Hematopoietic multipotent progenitor cell treated with erythropoietin and hydrocortisone succinate and interleukin-3 and kit ligand, for 8 days (in vitro differentiated cells): ENCODE measurements at regions not wholly inside any gene's neighbourhood (a gene's known extent, or its start where the extent isn't known, plus 50 kb on each side); places are given as distances from the start of the nearest gene placed in this dataset.
"Not testable (repeated sequence)": the region's sequence is repeated elsewhere in the genome, so short reads cannot be mapped to it uniquely, and the experiment has no call there.

Experiments
- DNase-seq: peaks from one replicate; pipeline ENCODE4 v3.0.0-alpha.2; 2015

GRCh38 chr5:89374818-89375521 lies 492.0 kb upstream of the MEF2C start:
- no peak for DNase-seq

GRCh38 chr5:89374144-89374784 lies 491.3 kb upstream of the MEF2C start:
- no peak for DNase-seq

- DNase-seq, result no peak
These were observed 489.2 kb upstream of the MEF2C start for GRCh38 chr5:89372176-89372575.

DNA sequence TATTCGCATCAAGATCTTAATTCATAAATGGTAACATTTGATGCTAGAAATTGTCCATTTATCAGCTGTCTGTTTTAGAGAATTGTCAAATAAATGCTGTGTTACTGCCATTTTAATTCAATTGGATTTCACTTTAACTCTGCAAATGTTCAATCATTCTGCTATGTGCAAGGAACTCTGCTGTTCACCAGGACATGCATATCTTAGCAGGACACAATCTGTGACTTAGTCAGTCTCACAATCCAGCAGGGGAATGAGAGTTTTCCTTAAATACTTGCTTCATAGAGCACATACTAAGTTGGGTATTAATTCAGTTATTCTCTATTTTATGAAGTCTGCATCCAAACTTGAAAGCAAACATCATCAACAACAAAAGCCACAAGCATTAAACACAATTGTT lies 488.7 kb upstream of the MEF2C start:
- DNase-seq, result no peak

- no peak for DNase-seq
These were observed 476.1 kb upstream of the MEF2C start for GRCh38 chr5:89359046-89359445.

DNA sequence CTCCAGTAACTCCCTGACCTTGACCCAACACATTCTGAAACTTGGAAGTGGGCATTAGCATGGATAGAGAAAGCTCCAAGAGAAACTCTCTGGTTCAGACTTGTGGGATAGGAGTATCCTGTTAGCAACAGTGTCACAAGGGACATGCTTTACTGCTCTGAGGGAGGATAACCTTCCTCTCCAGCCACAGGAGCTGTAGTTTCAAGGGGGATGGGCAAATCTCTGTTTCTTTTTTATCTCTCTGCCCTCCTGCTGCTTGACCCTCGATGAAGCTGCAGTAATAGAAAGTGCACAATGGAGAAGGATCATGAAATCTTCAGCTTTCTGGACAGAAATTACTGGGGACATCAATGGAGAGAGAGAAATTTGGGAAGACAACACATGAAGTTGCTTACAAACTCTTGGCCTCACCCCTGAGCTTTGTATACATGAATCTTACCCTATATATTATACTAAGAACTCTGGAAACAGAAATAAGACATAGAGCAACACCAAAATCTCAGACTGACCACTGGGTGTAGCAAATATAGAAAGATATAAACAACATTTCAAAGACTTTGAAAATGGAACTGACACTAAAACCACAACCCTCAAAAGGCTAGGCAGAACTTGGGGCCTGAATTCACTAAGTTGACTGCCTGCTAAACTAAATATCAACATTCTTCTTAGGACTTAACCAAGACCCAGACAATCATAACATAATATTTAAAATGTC lies 471.0 kb upstream of the MEF2C start:
- no peak for DNase-seq

DNA sequence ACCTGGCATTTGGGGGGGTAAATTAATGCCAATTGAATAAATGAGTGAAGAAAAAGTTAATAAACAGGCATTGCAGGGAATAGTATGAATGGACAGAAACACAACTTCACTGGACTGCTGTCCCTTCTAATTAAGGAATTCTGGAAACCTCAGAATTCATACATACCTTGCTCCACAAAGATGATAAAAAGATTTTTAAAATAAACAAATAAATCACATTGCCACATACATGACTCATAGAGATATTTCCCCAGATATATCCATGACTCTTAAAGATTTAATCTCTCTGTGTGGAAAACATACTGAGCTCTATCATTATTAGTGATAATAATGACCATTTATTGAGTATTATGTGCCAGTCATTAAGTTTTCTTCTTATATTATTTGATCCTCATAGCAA lies 469.0 kb upstream of the MEF2C start:
- no peak for DNase-seq

DNA sequence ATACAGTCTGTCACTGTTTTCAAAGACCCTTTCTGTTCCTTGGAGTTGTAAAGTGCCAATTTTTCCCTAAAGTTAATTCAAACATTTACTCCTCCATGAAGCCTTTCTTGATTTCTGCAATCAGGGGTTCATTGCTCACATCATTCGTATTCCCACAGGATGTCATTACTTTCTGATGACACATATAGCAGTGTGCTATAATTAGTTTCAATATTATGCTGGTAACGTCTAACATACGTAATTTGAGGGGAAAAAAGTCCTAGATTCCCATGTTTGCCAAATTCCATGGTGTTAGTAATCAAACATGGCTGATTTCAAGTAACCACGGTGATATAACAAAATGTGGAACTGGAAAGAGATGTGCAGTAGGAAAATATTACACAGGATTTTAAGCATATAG lies 468.2 kb upstream of the MEF2C start:
- no peak for DNase-seq

DNA sequence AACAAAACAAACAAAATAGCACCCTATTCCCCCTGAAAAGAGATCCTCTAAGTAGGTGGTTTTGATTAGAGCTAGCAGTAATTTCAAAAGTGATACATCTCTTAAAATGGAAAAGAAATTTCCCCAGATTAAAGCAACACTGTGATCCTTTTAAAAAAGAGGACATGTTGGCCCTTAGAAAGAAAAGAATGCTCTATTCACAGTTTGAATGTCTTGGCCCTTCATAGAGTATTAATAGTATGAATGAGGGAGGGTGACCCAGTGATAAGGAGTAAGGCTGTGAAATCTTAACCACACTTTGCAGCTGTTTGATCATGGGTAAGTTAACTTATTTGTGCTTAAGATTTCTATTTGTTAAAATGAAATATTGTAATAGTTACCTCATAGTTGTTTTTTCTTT lies 467.7 kb upstream of the MEF2C start:
- DNase-seq, result no peak

DNA sequence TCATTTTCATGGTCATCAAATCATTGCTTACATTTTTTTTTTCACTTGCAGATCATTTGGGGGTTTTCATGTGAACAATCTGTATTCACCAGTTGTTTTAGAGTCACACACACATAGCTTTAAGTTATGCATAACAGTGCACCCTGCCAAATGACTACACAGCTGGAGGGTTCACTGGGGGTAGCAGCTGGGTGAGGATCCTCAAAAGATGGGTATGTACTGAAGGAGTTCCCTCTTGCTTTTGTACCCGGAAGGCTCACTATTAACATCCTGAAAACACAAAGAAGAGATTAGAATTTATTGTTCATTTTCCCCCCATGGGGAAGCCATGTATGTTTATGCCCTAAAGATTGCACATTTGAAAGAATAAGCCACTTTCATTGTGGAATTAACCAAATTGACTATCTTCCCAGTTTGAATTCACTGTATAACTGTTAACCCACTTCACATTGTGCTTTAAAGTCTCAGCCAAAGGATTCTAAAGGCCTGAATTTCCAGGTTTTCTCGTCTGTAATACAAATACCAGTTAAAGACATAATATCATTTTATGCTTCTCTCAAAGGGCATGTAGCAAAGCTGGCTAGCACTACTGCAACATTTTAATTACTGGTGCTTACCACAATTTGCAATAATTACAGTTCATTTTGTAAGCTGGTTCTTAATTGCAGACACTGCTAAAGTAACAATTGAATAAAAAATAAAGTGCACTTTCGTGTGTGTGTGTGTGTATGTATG lies 466.4 kb upstream of the MEF2C start:
- DNase-seq, result no peak

GRCh38 chr5:89346573-89346972 lies 463.6 kb upstream of the MEF2C start:
- DNase-seq, result no peak

DNA sequence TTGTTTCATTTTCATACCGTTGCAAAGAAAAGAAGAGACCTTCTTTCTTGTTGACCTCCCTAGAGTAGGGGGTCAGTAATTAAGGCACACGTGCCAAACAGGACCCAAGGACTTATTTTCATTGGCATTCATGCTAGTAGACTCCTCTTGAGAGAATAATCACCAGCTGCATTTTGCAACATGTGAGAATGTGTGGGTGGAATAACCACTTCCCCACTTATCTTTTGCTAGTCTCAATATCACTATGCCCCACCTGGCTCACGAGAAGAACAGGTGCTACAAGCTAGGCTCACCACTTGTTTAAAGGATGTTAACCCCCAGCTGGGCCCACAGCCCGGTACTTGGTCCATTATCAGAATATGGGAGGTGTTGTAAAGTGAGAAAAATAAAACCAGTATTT lies 460.7 kb upstream of the MEF2C start:
- DNase-seq, result peak; percentile 41

- no peak for DNase-seq
These were observed 459.3 kb upstream of the MEF2C start for GRCh38 chr5:89342106-89342876.

DNA sequence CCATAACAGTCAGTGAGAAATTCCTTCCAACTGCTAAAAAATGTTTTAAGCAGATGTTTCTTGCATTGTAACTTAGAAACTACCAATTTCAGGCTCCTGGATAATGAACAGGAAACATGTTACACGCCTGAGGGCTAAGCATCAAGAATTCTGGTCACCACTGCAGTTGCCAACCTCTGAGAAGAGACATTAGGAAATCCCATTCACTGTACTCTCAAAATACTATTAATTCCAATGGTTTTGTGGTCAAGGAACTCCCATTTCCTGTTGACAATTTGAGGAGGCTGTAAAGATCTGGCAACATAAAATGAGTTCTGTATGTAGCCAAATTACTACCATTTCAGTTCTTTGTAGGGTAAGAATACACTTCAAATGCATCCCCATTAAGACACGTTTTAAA lies 456.0 kb upstream of the MEF2C start:
- DNase-seq, result no peak

DNA sequence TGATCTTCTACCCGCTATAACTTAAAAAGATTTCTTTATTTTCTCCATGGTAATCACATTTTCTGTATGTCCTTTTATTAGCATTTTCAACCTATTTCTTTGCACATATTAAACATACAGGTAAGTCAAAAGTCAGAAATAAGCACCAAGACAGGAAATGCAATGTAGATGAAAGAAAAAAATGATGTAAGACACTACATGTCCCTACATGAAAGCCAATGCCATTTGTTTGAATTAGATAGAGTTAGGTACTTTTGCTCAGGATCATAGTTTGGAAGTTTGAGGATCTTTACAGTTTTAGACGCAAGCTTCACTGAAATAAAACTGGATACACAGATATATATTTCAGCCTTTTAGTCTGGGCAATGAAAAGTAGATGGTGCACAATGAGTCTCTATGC lies 453.1 kb upstream of the MEF2C start:
- no peak for DNase-seq

- DNase-seq, result no peak
These were observed 447.2 kb upstream of the MEF2C start for GRCh38 chr5:89330140-89330539.

DNA sequence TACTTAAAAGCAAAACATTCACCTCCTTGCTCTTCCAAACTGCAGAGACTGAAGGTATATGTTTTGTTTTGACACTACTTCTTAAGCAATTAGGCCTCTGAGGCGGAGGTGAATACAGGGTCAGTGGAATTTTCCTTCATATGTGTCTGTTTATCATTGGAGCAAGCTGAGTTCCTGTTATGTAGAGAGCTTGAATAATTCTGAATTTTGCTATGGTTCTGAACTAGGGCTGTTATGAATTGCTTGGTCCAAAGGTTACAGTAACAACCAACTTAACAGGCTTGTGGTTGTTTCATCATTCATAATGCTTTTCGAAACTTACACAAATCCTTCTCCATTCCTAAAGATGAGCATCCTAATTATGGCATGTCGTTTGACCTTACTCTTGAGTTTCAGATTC lies 444.6 kb upstream of the MEF2C start:
- DNase-seq, result no peak

DNA sequence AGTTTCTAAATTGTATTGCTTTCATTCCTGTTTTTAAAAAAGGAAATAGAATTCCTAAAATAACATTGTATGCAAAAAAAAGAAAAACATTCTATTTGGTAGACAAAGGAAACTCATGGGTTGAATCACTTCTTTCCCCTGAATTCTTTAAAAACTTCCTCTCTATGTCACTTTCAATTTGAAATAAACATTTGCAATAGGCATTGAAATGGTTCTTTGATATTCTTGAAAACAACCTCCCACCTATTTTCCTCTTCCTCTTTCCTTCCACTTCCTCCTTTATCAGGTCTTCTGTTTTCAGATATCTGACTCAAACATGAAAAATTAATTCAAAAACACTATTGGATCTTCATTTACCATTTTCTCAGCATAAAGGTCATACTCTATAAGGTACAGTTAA lies 442.0 kb upstream of the MEF2C start:
- DNase-seq, result no peak

DNA sequence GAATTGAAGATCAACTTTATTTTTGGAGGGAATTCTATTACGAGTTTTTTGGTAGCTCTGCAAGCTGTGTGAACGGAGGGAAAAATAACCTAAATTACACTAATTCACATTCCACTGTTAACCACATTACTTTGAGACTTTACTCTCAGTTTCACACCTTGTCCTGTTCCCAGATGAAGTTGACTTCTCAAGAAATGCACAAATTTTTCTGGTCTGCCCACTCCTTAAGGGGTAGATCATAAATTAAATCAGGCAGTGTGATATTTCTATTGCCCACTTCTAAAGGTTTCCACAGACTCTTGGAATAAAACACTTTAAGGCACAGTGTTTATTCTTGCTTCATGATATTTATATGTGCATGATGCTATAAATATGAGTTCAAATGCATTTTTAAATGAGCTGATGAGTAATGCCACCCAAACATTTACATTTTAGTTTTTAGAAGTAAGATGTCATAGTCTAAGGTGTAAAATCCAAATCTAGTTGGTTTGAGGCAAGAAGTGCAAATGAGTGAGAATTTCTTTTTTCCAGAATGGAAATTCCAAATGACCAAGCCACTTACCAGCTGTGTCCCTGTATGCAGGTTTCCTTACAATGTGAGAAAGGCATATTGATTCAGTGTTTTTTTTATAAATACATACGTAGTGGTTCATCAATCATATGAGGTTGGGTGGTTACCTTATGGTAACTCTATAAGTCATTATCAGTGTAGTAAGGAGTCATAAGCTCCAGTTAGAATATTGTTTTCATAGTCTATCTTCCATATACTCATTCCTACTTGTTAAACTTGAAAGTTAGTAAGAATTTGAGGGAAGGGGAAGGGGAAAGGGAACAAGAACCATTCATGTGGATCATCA lies 437.7 kb upstream of the MEF2C start:
- DNase-seq, result no peak

DNA sequence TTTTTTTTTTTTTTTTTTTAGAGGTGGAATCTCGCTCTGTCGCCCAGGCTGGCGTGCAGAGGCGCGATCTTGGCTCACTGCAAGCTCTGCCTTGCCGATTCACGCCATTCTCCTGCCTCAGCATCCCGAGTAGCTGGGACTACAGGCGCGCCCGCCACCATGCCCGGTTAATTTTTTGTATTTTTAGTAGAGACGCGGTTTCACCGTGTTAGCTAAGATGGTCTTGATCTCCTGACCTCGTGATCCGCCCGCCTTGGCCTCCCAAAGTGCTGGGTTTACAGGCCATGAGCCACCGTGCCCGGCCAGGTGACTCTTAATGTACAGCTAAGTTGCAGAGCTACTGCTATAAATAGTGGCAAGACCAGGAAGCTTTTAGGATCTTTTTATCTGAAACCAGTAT lies 434.9 kb upstream of the MEF2C start:
- not testable (repeated sequence) for DNase-seq

DNA sequence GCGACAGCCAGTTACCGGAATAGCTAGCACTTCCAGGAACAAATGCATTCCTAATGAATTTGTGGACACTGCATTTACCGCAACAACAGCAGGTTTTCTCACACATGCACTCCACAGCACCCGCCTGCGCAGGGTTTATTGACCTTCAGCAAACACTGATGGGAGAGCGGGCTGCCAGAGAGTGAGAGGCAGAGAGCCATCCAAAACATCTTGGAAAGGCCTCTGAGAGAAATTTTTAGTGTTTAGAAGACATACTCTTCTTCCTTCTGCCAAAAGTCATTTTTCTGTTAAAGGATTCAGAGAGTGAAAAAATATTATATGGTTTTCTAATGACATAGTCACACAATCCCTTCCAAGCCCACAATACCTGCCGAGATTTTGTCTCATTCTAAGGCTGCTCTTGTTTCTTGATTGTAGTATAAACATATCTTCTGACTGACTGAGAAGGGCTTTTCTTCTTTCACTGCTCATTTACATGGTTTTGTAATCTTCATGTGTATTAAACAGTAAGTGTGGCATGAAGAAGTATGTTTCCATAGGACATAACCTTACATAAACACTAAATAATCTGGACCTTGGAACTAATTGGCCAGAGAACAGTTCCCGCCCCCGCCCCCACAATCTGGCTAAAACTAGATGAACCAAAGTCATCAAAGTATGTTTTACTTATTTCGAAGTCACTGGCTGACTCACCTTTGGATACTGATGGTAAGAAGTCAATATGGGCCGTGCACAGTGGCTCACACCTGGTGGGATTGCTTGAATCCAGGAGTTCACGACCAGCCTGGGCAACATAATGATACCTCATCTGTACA lies 432.5 kb upstream of the MEF2C start:
- DNase-seq, result no peak
